IMR-90 (cell line): ENCODE measurements at regions not wholly inside any gene's neighbourhood (a gene's known extent, or its start where the extent isn't known, plus 50 kb on each side); places are given as distances from the start of the nearest gene placed in this dataset.

ENCODE experiments used
- ATAC-seq: fragments of 200-7000 bp; cut with Tn5 transposase; 2 replicates; pipeline ENCODE4 v1.9.1; 2020; ENCODE audit warnings: low read depth, mild to moderate bottlenecking, moderate library complexity
- BruUV-seq: library from RNA; stranded (reverse); fragments of 400-500 nt; replicated peaks from 2 replicates; lab custom pipeline; 2021; lab: Mats Ljungman, UMichigan
- CTCF ChIA-PET: fragments of 300-600 bp; formaldehyde crosslinking; extraction: SDS; loops from one replicate; lab custom pipeline; 2021; ENCODE audit warnings: antibody characterized with exemption; lab: Yijun Ruan, JAX
- POLR2A ChIA-PET: fragments of 300-600 bp; sonication (Branson Sonifier 250); formaldehyde crosslinking; loops from one replicate; lab custom pipeline; 2022; ENCODE audit warnings: antibody characterized with exemption; ENCODE audit not compliant: unreplicated experiment; lab: Charles Lee
- DNase-seq: peaks from one replicate; pipeline ENCODE4 v3.0.0; 2013
- H2AFZ ChIP-seq: replicated peaks from 2 replicates; pipeline ENCODE3; 2013; ENCODE audit warnings: low read length, mild to moderate bottlenecking; ENCODE audit not compliant: poor library complexity
- H2AK5ac ChIP-seq: 2 replicates; pipeline ENCODE4 v1.6.1; 2013; ENCODE audit warnings: low read depth, low read length, inconsistent platforms
- H2AK9ac ChIP-seq: replicated peaks from 2 replicates; pipeline ENCODE3; 2013; ENCODE audit warnings: mild to moderate bottlenecking, low read depth, low read length, moderate library complexity; ENCODE audit not compliant: poor library complexity
- H2BK120ac ChIP-seq: 2 replicates; pipeline ENCODE4 v1.6.1; 2013; ENCODE audit warnings: low read depth, low read length, inconsistent platforms
- H2BK15ac ChIP-seq: 3 replicates; pipeline ENCODE4 v1.6.1; 2013; ENCODE audit warnings: low read depth, low read length, inconsistent platforms
- H2BK20ac ChIP-seq: 2 replicates; pipeline ENCODE4 v1.6.1; 2013; ENCODE audit warnings: low read depth, mild to moderate bottlenecking, inconsistent platforms, low read length, moderate library complexity
- H2BK5ac ChIP-seq: 2 replicates; pipeline ENCODE4 v1.6.1; 2013; ENCODE audit warnings: mild to moderate bottlenecking, low read depth, low read length, inconsistent platforms; ENCODE audit not compliant: poor library complexity, severe bottlenecking
- H3K14ac ChIP-seq: replicated peaks from 2 replicates; pipeline ENCODE4 v1.6.1; 2013; ENCODE audit warnings: low read depth, low read length, inconsistent platforms
- H3K18ac ChIP-seq: 2 replicates; pipeline ENCODE4 v1.6.1; 2013; ENCODE audit warnings: low read depth, low read length, control low read depth
- H3K23ac ChIP-seq: 2 replicates; pipeline ENCODE4 v1.6.1; 2013; ENCODE audit warnings: low read depth, low read length, inconsistent platforms
- H3K27ac ChIP-seq: 2 replicates; pipeline ENCODE4 v1.5.1; 2013; ENCODE audit warnings: mild to moderate bottlenecking, control low read depth, low read length; ENCODE audit not compliant: insufficient read depth
- H3K27me3 ChIP-seq: 2 replicates; pipeline ENCODE4 v1.6.1; 2013; ENCODE audit warnings: low read length; ENCODE audit not compliant: control insufficient read depth, insufficient read depth
- H3K36me3 ChIP-seq: 2 replicates; pipeline ENCODE4 v1.6.1; 2013; ENCODE audit warnings: low read length, mixed read lengths; ENCODE audit not compliant: control insufficient read depth, insufficient read depth
- H3K4ac ChIP-seq: 2 replicates; pipeline ENCODE4 v1.6.1; 2013; ENCODE audit warnings: low read depth, low read length, inconsistent platforms
- H3K4me1 ChIP-seq: 2 replicates; pipeline ENCODE4 v1.6.1; 2013; ENCODE audit warnings: low read length, mixed read lengths; ENCODE audit not compliant: control insufficient read depth, insufficient read depth
- H3K4me2 ChIP-seq: 2 replicates; pipeline ENCODE4 v1.6.1; 2013; ENCODE audit warnings: low read depth, mild to moderate bottlenecking, control low read depth, low read length, moderate library complexity
- H3K4me3 ChIP-seq: 2 replicates; pipeline ENCODE4 v1.5.1; 2013; ENCODE audit warnings: low read depth, mild to moderate bottlenecking, control low read depth, low read length, moderate library complexity; ENCODE audit not compliant: insufficient read depth
- H3K56ac ChIP-seq: 2 replicates; pipeline ENCODE4 v1.6.1; 2013; ENCODE audit warnings: low read length, inconsistent platforms; ENCODE audit not compliant: insufficient read depth; ENCODE audit errors: extremely low read depth
- H3K79me1 ChIP-seq, 2 experiments: 2 replicates each; pipeline ENCODE4 v1.6.1; 2013; ENCODE audit warnings: low read length in 2 of 2, inconsistent platforms in 1 of 2, low read depth in 1 of 2
- H3K9ac ChIP-seq: 2 replicates; pipeline ENCODE4 v1.6.1; 2013; ENCODE audit warnings: low read depth, low read length, control low read depth
- H3K9me1 ChIP-seq: 2 replicates; pipeline ENCODE4 v1.6.1; 2013; ENCODE audit warnings: low read length, inconsistent platforms; ENCODE audit not compliant: insufficient read depth
- H3K9me3 ChIP-seq: 2 replicates; pipeline ENCODE4 v1.6.1; 2013; ENCODE audit warnings: low read length; ENCODE audit not compliant: control insufficient read depth, insufficient read depth
- H4K20me1 ChIP-seq: 2 replicates; pipeline ENCODE4 v1.6.1; 2013; ENCODE audit warnings: low read length, inconsistent platforms; ENCODE audit not compliant: insufficient read depth
- H4K5ac ChIP-seq: 2 replicates; pipeline ENCODE4 v1.6.1; 2013; ENCODE audit warnings: mild to moderate bottlenecking, low read depth, low read length, control low read depth
- H4K8ac ChIP-seq, 2 experiments: 2 replicates each; pipeline ENCODE4 v1.6.1; 2013; ENCODE audit warnings: low read depth in 2 of 2, low read length in 2 of 2, control low read depth in 1 of 2, inconsistent platforms in 1 of 2
- H4K91ac ChIP-seq: 2 replicates; pipeline ENCODE4 v1.6.1; 2013; ENCODE audit warnings: low read depth, low read length, inconsistent platforms; ENCODE audit not compliant: insufficient read depth
- CEBPB ChIP-seq: IDR thresholded peaks from 2 replicates; pipeline ENCODE4 v1.6.1; 2012; ENCODE audit warnings: low read depth, low read length, improper control_type of control experiment
- CHD1 ChIP-seq: IDR thresholded peaks from 2 replicates; pipeline ENCODE4 v1.6.1; 2012; ENCODE audit warnings: low read depth, low read length, improper control_type of control experiment
- CTCF ChIP-seq: conservative IDR thresholded peaks from 2 replicates; pipeline ENCODE4 v1.5.1; 2012; ENCODE audit warnings: mild to moderate bottlenecking, low read depth, low read length, improper control_type of control experiment
- FOS ChIP-seq: fragments of 150-350 bp; IDR thresholded peaks from 2 replicates; pipeline ENCODE4 v1.6.1; 2016; ENCODE audit warnings: low read depth, low read length
- MAFK ChIP-seq: IDR thresholded peaks from 2 replicates; pipeline ENCODE4 v1.6.1; 2012; ENCODE audit warnings: low read depth, low read length, improper control_type of control experiment
- MXI1 ChIP-seq: IDR thresholded peaks from 2 replicates; pipeline ENCODE4 v1.6.1; 2012; ENCODE audit warnings: low read depth, mild to moderate bottlenecking, low read length, moderate library complexity, borderline replicate concordance
- NFE2L2 ChIP-seq: fragments of 150-350 bp; IDR thresholded peaks from 2 replicates; pipeline ENCODE4 v1.6.1; 2016; ENCODE audit warnings: low read depth, mild to moderate bottlenecking, low read length
- POLR2A ChIP-seq: IDR thresholded peaks from 2 replicates; pipeline ENCODE4 v1.6.1; 2012; ENCODE audit warnings: mild to moderate bottlenecking, low read depth, low read length
- RAD21 ChIP-seq: IDR thresholded peaks from 2 replicates; pipeline ENCODE4 v1.6.1; 2012; ENCODE audit warnings: low read length, improper control_type of control experiment
- RFX5 ChIP-seq: IDR thresholded peaks from 2 replicates; pipeline ENCODE4 v1.8.0; 2012; ENCODE audit warnings: low read depth, mild to moderate bottlenecking, low read length, moderate library complexity
- USF2 ChIP-seq: fragments of 150-350 bp; IDR thresholded peaks from 2 replicates; pipeline ENCODE4 v1.6.1; 2017; ENCODE audit warnings: mild to moderate bottlenecking, antibody characterized with exemption, low read length, low read depth
- WGBS, 2 experiments: methylation state at CpG; one replicate each; pipeline versions ENCODE4 v1.1.5 to v1.1.7; 2013; ENCODE audit warnings: missing lambda C conversion rate in 2 of 2; ENCODE audit not compliant: insufficient read length in 1 of 2; ENCODE audit errors: extremely low coverage in 2 of 2; 5-methylcytosine and 5-hydroxymethylcytosine counted together
- dilution Hi-C: fragments of 300-500 bp; cut with HindIII; formaldehyde crosslinking; loops from one replicate; pipeline ENCODE4 v1.14.3; 2018; ENCODE audit warnings: low sequenced_read_pairs; ENCODE audit not compliant: unreplicated experiment
- in situ Hi-C: fragments of 300-500 bp; cut with MboI; formaldehyde crosslinking; loops from 3 replicates; pipeline ENCODE4 v1.14.3; 2019; ENCODE audit warnings: low sequenced_read_pairs, inconsistent platforms, mixed read lengths
- intact Hi-C: fragments of 100-400 bp; cut with micrococcal nuclease; formaldehyde crosslinking; loops from 2 replicates; pipeline ENCODE4 v1.10.0; 2022

GRCh38 chr14:50056435-50056834 lies 59.9 kb downstream of the VCPKMT start:
- in situ Hi-C loops (no loop called here), dilution Hi-C loops (no loop called here), intact Hi-C loops (no loop called here)
- H4K5ac ChIP-seq = no peak overlapping the region
- ATAC-seq (no peak), DNase-seq (no peak)
- H4K8ac ChIP-seq = no peak overlapping the region
- no peak overlapping the region; the same call in 2 of the 3 replicates for H2BK15ac ChIP-seq
- no peak for TF ChIP-seq NFE2L2
- TF ChIP-seq RFX5 = no peak
- TF ChIP-seq RAD21 = no peak
- no peak for TF ChIP-seq MAFK
- TF ChIP-seq POLR2A = no peak
- TF ChIP-seq FOS = no peak
- no peak for TF ChIP-seq CTCF
- no peak for TF ChIP-seq USF2
- no peak for TF ChIP-seq CHD1
- TF ChIP-seq CEBPB = no peak
- TF ChIP-seq MXI1 = no peak
- H3K9ac ChIP-seq = no peak overlapping the region
- no peak overlapping the region for H3K56ac ChIP-seq
- no peaks in the 10 kb centered on the region for H3K36me3 ChIP-seq
- peaks cover 0 to 5% of the 10 kb centered on the region in 2 experiments; a peak in 1 of 4 replicates for H3K79me1 ChIP-seq
- H2BK120ac ChIP-seq = peak overlapping the region; percentile 7
- 0 out of 2 replicates have a peak overlapping the region, but pooled peaks have one; percentile 16 for H3K4ac ChIP-seq
- H2AK5ac ChIP-seq = peak overlapping the region; percentile 63; the same call in 1 of the 2 replicates
- 0 out of 2 replicates have a peak overlapping the region, but pooled peaks have one; percentile 30 for H2BK20ac ChIP-seq
- H3K27me3 ChIP-seq = no peaks in the 10 kb centered on the region
- no peak overlapping the region for H3K4me3 ChIP-seq
- no peaks in the 10 kb centered on the region for H4K20me1 ChIP-seq
- no peak overlapping the region for H3K27ac ChIP-seq
- H3K4me2 ChIP-seq = no peak overlapping the region
- POLR2A ChIA-PET = no interaction called here
- BruUV-seq = no TSS peak
- no peaks in the 10 kb centered on the region for H3K9me3 ChIP-seq
- H2AK9ac ChIP-seq = no peak overlapping the region
- H3K23ac ChIP-seq = no peak overlapping the region
- H4K91ac ChIP-seq = no peak overlapping the region
- 0 out of 2 replicates have a peak overlapping the region, but pooled peaks have one; percentile 24 for H3K14ac ChIP-seq
- peak overlapping the region; percentile 40 for H2AFZ ChIP-seq
- WGBS, 2 experiments = 97% methylated on average over 5 of the region's 16 CpGs; no CpG with 5 or more reads in 1 of the 2 experiments
- H3K4me1 ChIP-seq = peaks cover 17% of the 10 kb centered on the region
- H3K9me1 ChIP-seq = peaks cover 18% of the 10 kb centered on the region
- H3K18ac ChIP-seq = no peak overlapping the region
- CTCF ChIA-PET = no interaction called here
- no peak overlapping the region for H2BK5ac ChIP-seq
